GM13976 (cell line): ENCODE measurements at regions not wholly inside any gene's neighbourhood (a gene's known extent, or its start where the extent isn't known, plus 50 kb on each side); places are given as distances from the start of the nearest gene placed in this dataset.
"Not testable (repeated sequence)": the region's sequence is repeated elsewhere in the genome, so short reads cannot be mapped to it uniquely, and the experiment has no call there.

Experiments used
- DNase-seq: peaks from one replicate; pipeline ENCODE4 v3.0.0; 2012; ENCODE audit warnings: low spot score
- in situ Hi-C: fragments of 300-500 bp; cut with MboI; formaldehyde crosslinking; loops from one replicate; pipeline ENCODE4 v1.12.0; 2022; ENCODE audit warnings: low sequenced_read_pairs, mixed read lengths, inconsistent platforms; ENCODE audit not compliant: unreplicated experiment
- TF ChIP-seq, protein P1 (sequence below): IDR thresholded peaks from 2 replicates; pipeline ENCODE4 v1.5.1; 2012; ENCODE audit warnings: borderline replicate concordance, mild to moderate bottlenecking; ENCODE audit not compliant: insufficient read depth; ENCODE audit errors: extremely low read depth, missing control alignments, control extremely low read depth

DNA sequence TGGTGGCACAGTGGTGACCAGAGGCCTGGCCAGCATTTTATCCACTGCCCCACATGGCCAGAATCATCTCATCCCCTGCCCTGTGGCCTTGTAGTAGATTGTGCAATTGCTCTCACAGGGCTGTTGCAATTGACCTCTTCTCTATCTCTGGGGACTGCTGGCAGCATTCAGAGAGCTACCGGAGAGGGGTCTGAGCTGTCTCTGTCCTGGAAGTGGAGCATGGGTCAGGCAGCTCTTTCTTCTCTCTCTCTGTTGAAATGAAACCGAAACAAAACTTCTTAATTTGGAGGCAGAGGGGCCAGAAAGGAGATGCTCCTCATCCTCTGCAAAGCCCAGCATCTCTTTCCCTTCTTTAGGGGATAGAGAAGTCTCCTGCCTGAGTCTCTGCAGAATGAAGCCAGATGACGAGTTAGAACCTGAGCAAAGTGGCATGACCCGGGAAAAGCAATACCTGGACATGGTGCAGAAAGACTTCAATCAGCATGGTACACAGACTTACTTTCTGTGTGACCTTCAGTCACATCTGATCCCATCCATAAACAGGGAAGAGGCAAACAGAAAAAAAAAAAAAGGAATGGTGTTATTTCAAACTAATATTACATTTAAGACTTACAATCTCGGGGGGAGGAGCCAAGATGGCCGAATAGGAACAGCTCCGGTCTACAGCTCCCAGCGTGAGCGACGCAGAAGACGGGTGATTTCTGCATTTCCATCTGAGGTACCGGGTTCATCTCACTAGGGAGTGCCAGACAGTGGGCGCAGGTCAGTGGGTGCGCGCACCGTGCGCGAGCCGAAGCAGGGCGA lies 144.5 kb upstream of the BCL6 start:
- TF ChIP-seq, protein P1, sequence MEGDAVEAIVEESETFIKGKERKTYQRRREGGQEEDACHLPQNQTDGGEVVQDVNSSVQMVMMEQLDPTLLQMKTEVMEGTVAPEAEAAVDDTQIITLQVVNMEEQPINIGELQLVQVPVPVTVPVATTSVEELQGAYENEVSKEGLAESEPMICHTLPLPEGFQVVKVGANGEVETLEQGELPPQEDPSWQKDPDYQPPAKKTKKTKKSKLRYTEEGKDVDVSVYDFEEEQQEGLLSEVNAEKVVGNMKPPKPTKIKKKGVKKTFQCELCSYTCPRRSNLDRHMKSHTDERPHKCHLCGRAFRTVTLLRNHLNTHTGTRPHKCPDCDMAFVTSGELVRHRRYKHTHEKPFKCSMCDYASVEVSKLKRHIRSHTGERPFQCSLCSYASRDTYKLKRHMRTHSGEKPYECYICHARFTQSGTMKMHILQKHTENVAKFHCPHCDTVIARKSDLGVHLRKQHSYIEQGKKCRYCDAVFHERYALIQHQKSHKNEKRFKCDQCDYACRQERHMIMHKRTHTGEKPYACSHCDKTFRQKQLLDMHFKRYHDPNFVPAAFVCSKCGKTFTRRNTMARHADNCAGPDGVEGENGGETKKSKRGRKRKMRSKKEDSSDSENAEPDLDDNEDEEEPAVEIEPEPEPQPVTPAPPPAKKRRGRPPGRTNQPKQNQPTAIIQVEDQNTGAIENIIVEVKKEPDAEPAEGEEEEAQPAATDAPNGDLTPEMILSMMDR, result no peak
- peak; percentile 26 for DNase-seq
- in situ Hi-C loops, result no loop called here

DNA sequence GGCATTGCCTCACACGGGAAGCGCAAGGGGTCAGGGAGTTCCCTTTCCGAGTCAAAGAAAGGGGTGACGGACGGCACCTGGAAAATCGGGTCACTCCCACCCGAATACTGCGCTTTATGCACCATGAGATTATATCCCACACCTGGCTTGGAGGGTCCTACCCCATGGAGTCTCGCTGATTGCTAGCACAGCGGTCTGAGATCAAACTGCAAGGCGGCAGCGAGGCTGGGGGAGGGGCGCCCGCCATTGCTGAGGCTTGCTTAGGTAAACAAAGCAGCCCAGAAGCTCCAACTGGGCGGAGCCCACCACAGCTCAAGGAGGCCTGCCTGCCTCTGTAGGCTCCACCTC lies 145.1 kb upstream of the BCL6 start:
- not testable (repeated sequence) for DNase-seq

DNA sequence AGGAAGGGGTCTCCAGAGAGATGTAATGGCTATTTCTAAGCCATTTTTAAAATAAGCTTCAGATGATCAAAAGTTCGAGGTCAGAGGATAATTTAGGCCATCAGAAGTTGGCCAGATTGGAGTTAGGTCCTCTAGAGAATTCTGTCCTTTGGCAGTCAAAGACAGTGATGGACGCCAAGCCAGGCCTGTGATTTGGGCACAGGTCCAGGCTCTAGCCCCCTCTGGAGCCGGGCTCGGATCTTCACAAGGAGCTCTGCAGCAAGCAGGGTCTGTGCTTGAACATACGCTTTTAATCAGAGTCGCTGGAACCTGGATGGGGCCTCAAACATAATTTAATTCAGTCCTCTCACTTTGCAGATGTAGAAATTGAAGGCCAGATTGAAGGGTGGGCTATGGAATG lies 151.4 kb upstream of the BCL6 start:
- in situ Hi-C loops, result no loop called here
- no peak for DNase-seq
- TF ChIP-seq, protein P1, result no peak

More for the DNA sequence above, 145.1 kb upstream of the BCL6 start:
- in situ Hi-C loops, result not testable (repeated sequence)

DNA sequence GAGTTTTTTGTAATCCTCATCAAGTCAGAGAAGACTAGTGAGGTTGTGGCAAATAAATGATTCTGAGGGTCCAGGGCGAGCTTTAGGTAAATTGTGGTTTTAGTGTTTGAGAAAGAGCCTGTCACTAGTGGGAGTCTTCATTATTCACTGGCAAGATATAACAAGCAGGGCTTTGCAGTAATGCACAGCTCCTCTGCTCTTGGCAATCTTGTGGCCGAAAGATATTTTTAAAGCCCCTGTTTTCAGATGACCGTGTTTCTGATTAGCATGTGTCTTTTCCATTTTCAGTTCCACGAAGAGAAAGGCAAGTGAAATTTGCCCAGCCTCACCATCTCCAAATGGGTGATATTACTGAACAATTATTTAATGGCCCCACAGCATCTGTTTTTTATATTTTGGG lies 154.0 kb upstream of the BCL6 start:
- in situ Hi-C loops, result no loop called here
- no peak for DNase-seq
- TF ChIP-seq, protein P1, result no peak

DNA sequence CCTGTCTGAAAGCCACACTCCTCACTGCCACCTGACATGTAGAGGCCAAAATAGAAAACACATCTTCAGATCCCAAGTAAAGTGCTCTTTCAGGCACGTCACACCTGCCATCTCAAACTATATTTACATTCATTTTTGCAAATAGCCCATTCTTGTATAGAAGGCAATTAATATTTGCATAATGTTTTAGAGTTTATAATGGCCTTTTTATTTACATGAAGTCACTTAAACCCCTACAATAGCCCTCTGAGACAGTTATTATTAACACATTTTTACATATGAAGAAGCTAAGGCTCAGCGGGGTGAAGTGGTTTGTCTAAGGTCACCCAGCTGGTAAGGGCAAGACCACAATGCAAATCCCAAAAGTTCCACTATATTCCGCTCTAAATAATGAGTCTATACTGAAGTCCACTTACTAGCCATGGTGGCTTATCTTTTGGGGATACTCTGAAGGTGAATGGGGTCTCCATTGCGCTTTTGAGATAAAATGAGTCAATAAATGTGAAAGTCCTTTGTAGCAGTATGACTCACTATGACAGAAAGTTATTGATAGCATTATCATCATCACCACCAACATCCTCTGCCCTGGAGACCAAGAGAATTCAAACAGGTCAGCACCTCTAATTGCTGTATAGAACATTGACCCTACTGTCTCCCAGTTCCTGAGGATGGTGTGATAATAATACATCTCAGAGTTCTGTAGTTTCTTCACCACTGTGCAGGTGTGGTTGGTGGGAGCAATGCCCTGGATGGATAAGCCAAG lies 155.9 kb upstream of the BCL6 start:
- DNase-seq, result no peak
- TF ChIP-seq, protein P1, result no peak
- in situ Hi-C loops, result no loop called here

DNA sequence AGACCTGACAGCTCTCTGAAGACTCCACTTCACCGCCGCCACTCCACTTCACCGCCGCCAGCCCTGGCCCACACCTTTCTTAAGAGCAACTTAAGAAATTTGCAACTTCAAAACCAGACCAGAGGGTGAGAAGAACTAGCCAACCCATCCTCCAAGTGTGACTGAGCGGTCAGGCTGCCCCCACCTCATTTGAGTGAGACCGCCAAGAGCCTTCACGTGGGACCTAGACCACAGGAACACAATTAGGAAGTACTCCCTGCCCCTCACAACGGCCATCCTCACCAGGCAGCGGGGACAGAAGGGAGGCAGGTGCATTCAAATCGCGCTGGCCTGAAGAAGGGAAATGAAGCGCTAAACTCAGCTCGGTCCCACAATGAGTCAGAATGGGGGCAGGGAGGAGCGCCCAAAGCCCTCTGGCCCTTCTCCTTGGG lies 156.8 kb upstream of the BCL6 start:
- in situ Hi-C loops, result no loop called here
- peak; percentile 18 for DNase-seq
- TF ChIP-seq, protein P1, result no peak

DNA sequence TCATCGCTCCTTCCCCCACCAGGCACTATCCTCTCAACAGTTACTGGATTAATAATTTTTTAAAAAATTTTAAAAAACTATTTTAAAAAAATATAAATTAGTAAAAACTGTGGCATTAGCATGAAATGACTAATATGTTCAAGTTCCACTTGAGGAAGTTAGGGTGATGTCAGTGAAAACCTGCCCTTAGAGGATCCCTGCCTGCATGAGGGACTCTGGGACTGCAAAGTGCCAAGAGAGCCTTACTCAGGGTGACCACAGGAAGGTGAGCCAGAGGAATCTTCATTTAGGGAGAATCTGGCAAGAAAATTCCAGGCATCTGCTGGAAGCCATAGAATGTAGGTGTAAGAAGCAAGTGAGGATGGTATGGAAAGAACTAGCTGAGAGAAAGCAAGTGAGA lies 157.7 kb upstream of the BCL6 start:
- TF ChIP-seq, protein P1, result no peak
- no peak for DNase-seq
- in situ Hi-C loops, result no loop called here
